Endothelial cell of umbilical vein (primary cell): ENCODE measurements at regions not wholly inside any gene's neighbourhood (a gene's known extent, or its start where the extent isn't known, plus 50 kb on each side); places are given as distances from the start of the nearest gene placed in this dataset.

Experiments used
- BruUV-seq: library from RNA; stranded (reverse); fragments of 400-500 nt; replicated peaks from 2 replicates; lab custom pipeline; 2021; lab: Mats Ljungman, UMichigan
- CTCF ChIA-PET: fragments of 300-600, 350-600 bp; sonication (Branson Sonifier 250); formaldehyde crosslinking; loops from one replicate; lab custom pipeline; 2021; ENCODE audit warnings: antibody characterized with exemption, inconsistent platforms; lab: Charles Lee
- POLR2A ChIA-PET: fragments of 300-600, 350-600 bp; sonication (Branson Sonifier 250); formaldehyde crosslinking; loops from one replicate; lab custom pipeline; 2021; ENCODE audit warnings: antibody characterized with exemption, inconsistent platforms; lab: Charles Lee
- DNase-seq: peaks from one replicate; pipeline ENCODE4 v3.0.0-alpha.2; 2011; ENCODE audit warnings: low read depth, low spot score
- FAIRE-seq: peaks from 2 replicates; lab custom pipeline; 2011; peaks lifted over from hg19 to GRCh38; lab: Jason Lieb, UNC
- H2AFZ ChIP-seq: 2 replicates; pipeline ENCODE4 v1.6.0; 2012; ENCODE audit warnings: low read depth, low read length, control low read depth, inconsistent platforms
- H3K27ac ChIP-seq: 2 replicates; pipeline ENCODE4 v1.5.1; 2011; ENCODE audit warnings: low read depth, mild to moderate bottlenecking, control low read depth, low read length, moderate library complexity; ENCODE audit not compliant: insufficient read depth
- H3K27me3 ChIP-seq, 2 experiments: 2 replicates each; pipeline versions ENCODE4 v1.6.0 to v1.6.1; 2011; ENCODE audit warnings: low read length in 2 of 2, mixed read lengths in 1 of 2; ENCODE audit not compliant: control insufficient read depth in 2 of 2, insufficient read depth in 2 of 2
- H3K36me3 ChIP-seq, 2 experiments: 2 replicates in 1 of 2; 3 replicates in 1 of 2; pipeline ENCODE4 v1.5.1; 2011; ENCODE audit warnings: low read length in 2 of 2, mild to moderate bottlenecking in 1 of 2, moderate library complexity in 1 of 2; ENCODE audit not compliant: control insufficient read depth in 2 of 2, insufficient read depth in 2 of 2; ENCODE audit errors: extremely low read depth in 1 of 2
- H3K4me1 ChIP-seq: 3 replicates; pipeline ENCODE4 v1.5.1; 2011; ENCODE audit warnings: mild to moderate bottlenecking, low read length; ENCODE audit not compliant: control insufficient read depth, insufficient read depth; ENCODE audit errors: extremely low read depth
- H3K4me2 ChIP-seq: 2 replicates; pipeline ENCODE4 v1.6.1; 2011; ENCODE audit warnings: low read length, control low read depth, mixed read lengths; ENCODE audit not compliant: insufficient read depth
- H3K4me3 ChIP-seq, 3 experiments: fragments of 200-600 bp in 1 of 3; sonication (generic), shearing (Covaris generic) in 1 of 3; replicated peaks in 1 of 3; 2 replicates each; pipeline ENCODE4 v1.5.1; 2011 to 2016; ENCODE audit warnings: control low read depth in 3 of 3, low read length in 3 of 3, mild to moderate bottlenecking in 2 of 3, inconsistent platforms in 1 of 3, low read depth in 1 of 3, moderate library complexity in 1 of 3; ENCODE audit not compliant: insufficient read depth in 1 of 3
- H3K79me2 ChIP-seq: 2 replicates; pipeline ENCODE4 v1.6.0; 2012; ENCODE audit warnings: low read length, inconsistent platforms; ENCODE audit not compliant: control insufficient read depth, insufficient read depth
- H3K9ac ChIP-seq: replicated peaks from 2 replicates; pipeline ENCODE3; 2011; ENCODE audit warnings: low read length, control low read depth; ENCODE audit not compliant: insufficient read depth; ENCODE audit errors: extremely low read depth
- H3K9me1 ChIP-seq: replicated peaks from 3 replicates; pipeline ENCODE4 v1.6.0; 2011; ENCODE audit warnings: mild to moderate bottlenecking, low read length; ENCODE audit not compliant: control insufficient read depth, insufficient read depth; ENCODE audit errors: extremely low read depth
- H3K9me3 ChIP-seq: replicated peaks from 2 replicates; pipeline ENCODE4 v1.5.1; 2012; ENCODE audit warnings: low read length, inconsistent platforms; ENCODE audit not compliant: control insufficient read depth, insufficient read depth
- H4K20me1 ChIP-seq: replicated peaks from 2 replicates; pipeline ENCODE3; 2011; ENCODE audit warnings: mild to moderate bottlenecking, low read length; ENCODE audit not compliant: control insufficient read depth, insufficient read depth; ENCODE audit errors: extremely low read depth
- EZH2 ChIP-seq: IDR thresholded peaks from 2 replicates; pipeline ENCODE4 v1.6.1; 2012; ENCODE audit warnings: borderline replicate concordance, low read depth, mild to moderate bottlenecking, moderate library complexity, low read length, inconsistent platforms; ENCODE audit not compliant: severe bottlenecking
- FOS ChIP-seq: IDR thresholded peaks from 2 replicates; pipeline ENCODE4 v1.6.1; 2011; ENCODE audit warnings: mild to moderate bottlenecking, low read length, moderate library complexity, borderline replicate concordance; ENCODE audit not compliant: insufficient read depth
- GATA2 ChIP-seq: IDR thresholded peaks from 2 replicates; pipeline ENCODE4 v1.7.0; 2011; ENCODE audit warnings: low read depth, mild to moderate bottlenecking, moderate library complexity, mixed read lengths, low read length; ENCODE audit not compliant: insufficient read length, insufficient read depth
- JUN ChIP-seq: IDR thresholded peaks from 2 replicates; pipeline ENCODE4 v1.6.1; 2011; ENCODE audit warnings: borderline replicate concordance, low read depth; ENCODE audit not compliant: insufficient read length, insufficient read depth
- MYC ChIP-seq: IDR thresholded peaks from one replicate; pipeline ENCODE4 v1.6.1; 2011; ENCODE audit warnings: mild to moderate bottlenecking, low read depth, low read length
- POLR2A ChIP-seq: IDR thresholded peaks from 2 replicates; pipeline ENCODE4 v1.6.1; 2012; ENCODE audit warnings: low read depth, mild to moderate bottlenecking, control low read depth, low read length
- POLR2AphosphoS5 ChIP-seq: IDR thresholded peaks from 2 replicates; pipeline ENCODE4 v1.6.1; 2012; ENCODE audit warnings: low read depth, mild to moderate bottlenecking, control low read depth, low read length, moderate library complexity; ENCODE audit not compliant: insufficient read depth
- dilution Hi-C: fragments of 300-500 bp; cut with MboI; formaldehyde crosslinking; loops from one replicate; pipeline ENCODE4 v1.15.0; 2019; ENCODE audit warnings: low sequenced_read_pairs; ENCODE audit not compliant: extremely low pct_ligation_motif_present
- intact Hi-C: fragments of 100-400 bp; cut with micrococcal nuclease; formaldehyde crosslinking; loops from one replicate; pipeline ENCODE4 v1.10.0; 2022
- TF ChIP-seq, protein P1 (sequence below): IDR thresholded peaks from 2 replicates; pipeline ENCODE4 v1.6.1; 2011; ENCODE audit not compliant: insufficient read depth, insufficient read length
- TF ChIP-seq, protein P2 (sequence below), 2 donors: IDR thresholded peaks; 1 replicate in 1 of 2; 2 replicates in 1 of 2; pipeline ENCODE4 v1.5.1; 2011; ENCODE audit warnings: low read length in 2 of 2, mild to moderate bottlenecking in 2 of 2, moderate library complexity in 2 of 2, control low read depth in 1 of 2, inconsistent platforms in 1 of 2, low read depth in 1 of 2; ENCODE audit not compliant: insufficient read depth in 1 of 2; ENCODE audit errors: extremely low read depth in 1 of 2

DNA sequence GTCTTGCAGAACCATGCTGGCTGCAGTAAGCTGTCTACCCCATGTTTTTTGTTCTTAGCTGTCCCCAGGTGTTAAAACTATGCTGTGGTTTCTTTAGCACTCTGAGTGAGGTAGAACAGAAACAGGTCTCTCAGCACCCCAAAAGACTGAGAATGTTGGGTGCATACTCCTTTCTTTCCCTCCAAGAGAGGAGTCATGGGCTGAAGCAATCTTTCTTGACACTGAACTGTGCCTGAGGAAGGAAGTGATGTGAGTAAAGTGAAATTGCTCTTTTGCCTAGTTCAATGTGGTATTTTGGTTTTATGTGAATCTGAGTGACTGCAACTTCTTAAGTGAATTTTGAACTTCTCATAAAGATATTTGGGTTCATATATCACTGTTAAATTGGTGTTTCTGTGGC lies 138.0 kb upstream of the MCHR2 start:
- H3K9ac ChIP-seq, result no peak overlapping the region
- FAIRE-seq (no peak), DNase-seq (no peak)
- no peak overlapping the region for H3K4me3 ChIP-seq
- H3K9me3 ChIP-seq, result no peaks in the 10 kb centered on the region
- H3K4me1 ChIP-seq, result peaks cover 9% of the 10 kb centered on the region
- no peaks in the 10 kb centered on the region for H4K20me1 ChIP-seq
- H3K27me3 ChIP-seq, result no peaks in the 10 kb centered on the region
- H3K79me2 ChIP-seq, result no peaks in the 10 kb centered on the region
- no peaks in the 10 kb centered on the region for H3K36me3 ChIP-seq
- H2AFZ ChIP-seq, result no peak overlapping the region
- no TSS peak for BruUV-seq
- TF ChIP-seq POLR2A (no peak), JUN (no peak), POLR2AphosphoS5 (no peak)
- TF ChIP-seq, protein P1, sequence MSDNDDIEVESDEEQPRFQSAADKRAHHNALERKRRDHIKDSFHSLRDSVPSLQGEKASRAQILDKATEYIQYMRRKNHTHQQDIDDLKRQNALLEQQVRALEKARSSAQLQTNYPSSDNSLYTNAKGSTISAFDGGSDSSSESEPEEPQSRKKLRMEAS, result no peak
- H3K27ac ChIP-seq, result no peak overlapping the region
- dilution Hi-C loops (no loop called here), intact Hi-C loops (no loop called here)
- POLR2A ChIA-PET, result no interaction called here
- no peak overlapping the region for H3K4me2 ChIP-seq
- CTCF ChIA-PET, result interaction anchor here (0.8 to 1.1 kb wide), 2 partner anchors 15 to 273 kb away, joined by 3 read pairs; no protein-coding TSS in a partner anchor
- H3K9me1 ChIP-seq, result no peaks in the 10 kb centered on the region

DNA sequence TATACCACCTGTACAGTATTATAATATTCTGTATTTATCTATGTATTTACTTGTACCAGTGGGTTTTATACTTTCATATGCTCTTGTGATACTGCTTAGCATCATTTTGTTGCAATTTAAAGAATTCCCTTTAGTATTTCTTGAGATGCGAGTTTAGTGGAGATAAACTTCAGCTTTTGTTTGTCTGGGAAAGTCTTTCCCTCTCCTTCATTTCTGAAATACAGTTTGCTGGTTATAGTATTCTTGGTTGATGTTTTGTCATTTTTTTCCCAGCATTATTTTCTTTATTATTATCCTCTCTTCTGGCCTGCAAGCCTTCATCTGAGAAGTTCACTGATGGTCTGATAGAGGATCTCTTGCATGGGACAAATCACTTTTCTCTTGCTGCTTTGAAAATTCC lies 136.6 kb upstream of the MCHR2 start:
- intact Hi-C loops, result no loop called here
- FAIRE-seq (no peak), DNase-seq (no peak)
- no peak overlapping the region for H3K4me3 ChIP-seq
- no peaks in the 10 kb centered on the region for H3K9me3 ChIP-seq
- H3K9me1 ChIP-seq, result no peaks in the 10 kb centered on the region
- dilution Hi-C loops, result no loop called here
- no peaks in the 10 kb centered on the region for H3K79me2 ChIP-seq
- no peaks in the 10 kb centered on the region for H3K27me3 ChIP-seq
- POLR2A ChIA-PET, result no interaction called here
- peaks cover 9% of the 10 kb centered on the region for H3K4me1 ChIP-seq
- CTCF ChIA-PET, result interaction anchor here (0.9 to 1.1 kb wide), 2 partner anchors 14 to 274 kb away, joined by 3 read pairs; no protein-coding TSS in a partner anchor
- H3K4me2 ChIP-seq, result no peak overlapping the region
- H3K36me3 ChIP-seq, result no peaks in the 10 kb centered on the region
- TF ChIP-seq FOS (no peak), JUN (no peak), MYC (no peak), POLR2A (no peak), POLR2AphosphoS5 (no peak), EZH2 (no peak), GATA2 (no peak)
- TF ChIP-seq, protein P1, result no peak
- TF ChIP-seq, protein P2, sequence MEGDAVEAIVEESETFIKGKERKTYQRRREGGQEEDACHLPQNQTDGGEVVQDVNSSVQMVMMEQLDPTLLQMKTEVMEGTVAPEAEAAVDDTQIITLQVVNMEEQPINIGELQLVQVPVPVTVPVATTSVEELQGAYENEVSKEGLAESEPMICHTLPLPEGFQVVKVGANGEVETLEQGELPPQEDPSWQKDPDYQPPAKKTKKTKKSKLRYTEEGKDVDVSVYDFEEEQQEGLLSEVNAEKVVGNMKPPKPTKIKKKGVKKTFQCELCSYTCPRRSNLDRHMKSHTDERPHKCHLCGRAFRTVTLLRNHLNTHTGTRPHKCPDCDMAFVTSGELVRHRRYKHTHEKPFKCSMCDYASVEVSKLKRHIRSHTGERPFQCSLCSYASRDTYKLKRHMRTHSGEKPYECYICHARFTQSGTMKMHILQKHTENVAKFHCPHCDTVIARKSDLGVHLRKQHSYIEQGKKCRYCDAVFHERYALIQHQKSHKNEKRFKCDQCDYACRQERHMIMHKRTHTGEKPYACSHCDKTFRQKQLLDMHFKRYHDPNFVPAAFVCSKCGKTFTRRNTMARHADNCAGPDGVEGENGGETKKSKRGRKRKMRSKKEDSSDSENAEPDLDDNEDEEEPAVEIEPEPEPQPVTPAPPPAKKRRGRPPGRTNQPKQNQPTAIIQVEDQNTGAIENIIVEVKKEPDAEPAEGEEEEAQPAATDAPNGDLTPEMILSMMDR (IDR thresholded peaks at IDR 0.05; ENCODE audit: extremely low read depth in 1 of 2, insufficient read depth in 1 of 2, low read depth in 1 of 2, low read length in 2 of 2), result no peak
- no peak overlapping the region for H3K27ac ChIP-seq
- H2AFZ ChIP-seq, result no peak overlapping the region
- H3K9ac ChIP-seq, result no peak overlapping the region
- no TSS peak for BruUV-seq
- H4K20me1 ChIP-seq, result no peaks in the 10 kb centered on the region
